Nephron (organoid): ENCODE measurements at regions not wholly inside any gene's neighbourhood (a gene's known extent, or its start where the extent isn't known, plus 50 kb on each side); places are given as distances from the start of the nearest gene placed in this dataset.

ENCODE experiments used
- H3K27ac Mint-ChIP-seq, 3 experiments: 2 replicates each; pipeline ENCODE4 v1.8.0; 2020; ENCODE audit warnings: mixed read lengths in 3 of 3, mild to moderate bottlenecking in 2 of 3, moderate library complexity in 1 of 3
- H3K27me3 Mint-ChIP-seq: 2 replicates; pipeline ENCODE4 v1.8.0; 2021; ENCODE audit warnings: low read depth, mild to moderate bottlenecking, moderate library complexity, mixed read lengths
- H3K36me3 Mint-ChIP-seq: 2 replicates; pipeline ENCODE4 v1.8.0; 2020; ENCODE audit warnings: low read depth, mixed read lengths
- H3K4me1 Mint-ChIP-seq: 2 replicates; pipeline ENCODE4 v1.8.0; 2020; ENCODE audit warnings: mixed read lengths
- H3K4me3 Mint-ChIP-seq, 3 experiments: 2 replicates each; pipeline ENCODE4 v1.8.0; 2020; ENCODE audit warnings: mild to moderate bottlenecking in 3 of 3, mixed read lengths in 3 of 3, moderate library complexity in 2 of 3
- H3K9me3 Mint-ChIP-seq: 2 replicates; pipeline ENCODE4 v1.8.0; 2020; ENCODE audit warnings: mixed read lengths
- TF ChIP-seq, protein P1 (sequence below), 3 experiments: fragments of 200-600 bp; sonication (generic); IDR thresholded peaks; one replicate each; pipeline ENCODE4 v1.5.0; 2021; ENCODE audit warnings: antibody characterized with exemption in 3 of 3; ENCODE audit not compliant: unreplicated experiment in 3 of 3

DNA sequence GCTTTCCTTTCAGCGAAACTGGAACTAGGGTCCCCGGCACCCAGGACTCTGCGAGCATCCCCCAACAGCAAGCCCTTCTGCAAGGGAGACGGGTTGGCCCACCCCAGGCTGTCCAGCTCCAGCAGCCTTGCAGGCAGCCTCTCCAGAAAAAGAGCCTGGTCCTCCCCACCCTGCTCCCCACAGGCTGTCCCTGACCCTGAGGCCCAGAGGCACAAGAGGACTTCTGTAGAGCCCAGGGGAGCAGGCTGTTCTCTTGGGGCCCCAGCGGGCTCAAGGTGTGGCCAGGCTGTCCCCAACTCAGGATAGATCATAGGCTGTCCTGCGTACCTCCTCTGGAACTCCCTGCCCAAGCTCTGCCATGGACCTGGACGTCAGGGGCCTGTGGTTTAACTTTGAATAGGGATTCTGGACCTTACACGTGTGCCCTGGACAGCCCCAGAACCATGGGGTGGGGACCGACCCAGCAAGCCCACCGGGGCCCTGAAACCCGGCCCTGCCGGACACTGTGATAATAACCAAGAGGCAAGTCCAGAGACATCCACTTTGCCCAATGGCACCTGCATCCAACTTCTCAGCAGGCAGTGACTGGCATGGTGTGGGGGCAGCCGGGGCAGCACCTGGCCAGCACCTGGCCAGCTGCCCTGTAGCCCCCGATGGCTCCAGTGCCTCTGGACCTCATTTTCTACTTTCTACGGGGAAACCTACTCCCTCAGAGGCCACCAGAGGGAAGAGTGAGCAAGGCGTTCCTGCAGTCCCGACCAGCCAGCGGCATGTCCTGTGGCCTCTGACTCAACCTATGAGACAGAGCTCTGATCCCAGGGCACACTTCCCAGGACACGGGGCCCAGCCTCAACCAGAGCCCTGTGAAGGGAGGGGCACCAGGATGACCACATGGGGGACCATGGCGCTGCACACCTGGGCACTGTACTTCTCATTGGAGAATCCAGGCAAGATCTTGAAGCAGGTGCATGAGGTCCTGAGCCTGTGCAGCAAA, 50.9 kb upstream of the TPM4 start:
- Mint-ChIP-seq H3K27me3 (no peaks in the 10 kb centered on the region), H3K36me3 (no peaks in the 10 kb centered on the region), H3K9me3 (no peaks in the 10 kb centered on the region), H3K4me3 (no peak overlapping the region), H3K4me1 (no peaks in the 10 kb centered on the region), H3K27ac (no peak overlapping the region)
- TF ChIP-seq, protein P1, sequence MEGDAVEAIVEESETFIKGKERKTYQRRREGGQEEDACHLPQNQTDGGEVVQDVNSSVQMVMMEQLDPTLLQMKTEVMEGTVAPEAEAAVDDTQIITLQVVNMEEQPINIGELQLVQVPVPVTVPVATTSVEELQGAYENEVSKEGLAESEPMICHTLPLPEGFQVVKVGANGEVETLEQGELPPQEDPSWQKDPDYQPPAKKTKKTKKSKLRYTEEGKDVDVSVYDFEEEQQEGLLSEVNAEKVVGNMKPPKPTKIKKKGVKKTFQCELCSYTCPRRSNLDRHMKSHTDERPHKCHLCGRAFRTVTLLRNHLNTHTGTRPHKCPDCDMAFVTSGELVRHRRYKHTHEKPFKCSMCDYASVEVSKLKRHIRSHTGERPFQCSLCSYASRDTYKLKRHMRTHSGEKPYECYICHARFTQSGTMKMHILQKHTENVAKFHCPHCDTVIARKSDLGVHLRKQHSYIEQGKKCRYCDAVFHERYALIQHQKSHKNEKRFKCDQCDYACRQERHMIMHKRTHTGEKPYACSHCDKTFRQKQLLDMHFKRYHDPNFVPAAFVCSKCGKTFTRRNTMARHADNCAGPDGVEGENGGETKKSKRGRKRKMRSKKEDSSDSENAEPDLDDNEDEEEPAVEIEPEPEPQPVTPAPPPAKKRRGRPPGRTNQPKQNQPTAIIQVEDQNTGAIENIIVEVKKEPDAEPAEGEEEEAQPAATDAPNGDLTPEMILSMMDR (IDR thresholded peaks at IDR 0.05; ENCODE audit: unreplicated experiment in 3 of 3) = peak in 1 of 3 experiments; percentile 20

DNA sequence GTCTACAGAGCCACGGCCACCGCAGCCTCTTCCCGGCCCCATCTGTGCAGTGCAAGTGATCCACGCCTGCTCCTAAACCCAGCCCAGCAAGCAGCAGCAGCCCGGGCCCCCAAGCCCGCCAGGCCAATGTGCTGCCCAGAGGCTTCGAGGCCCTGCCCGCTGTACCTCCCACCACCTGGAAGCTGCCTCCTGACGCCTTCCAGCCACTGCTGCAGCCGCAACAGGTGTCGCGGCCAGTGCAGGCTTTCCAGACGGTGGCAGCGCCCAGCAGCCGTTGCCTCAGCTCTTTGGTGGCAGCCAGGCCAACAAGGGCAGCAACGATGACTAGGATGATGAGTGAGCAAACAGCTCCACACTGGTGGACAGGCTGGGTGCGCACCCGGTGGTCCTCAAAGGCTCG, 50.2 kb upstream of the TPM4 start:
- Mint-ChIP-seq H3K36me3 (no peaks in the 10 kb centered on the region), H3K4me3 (no peak overlapping the region), H3K27ac (no peak overlapping the region), H3K4me1 (no peaks in the 10 kb centered on the region), H3K27me3 (no peaks in the 10 kb centered on the region), H3K9me3 (no peaks in the 10 kb centered on the region)
- TF ChIP-seq, protein P1 (IDR thresholded peaks at IDR 0.05; ENCODE audit: unreplicated experiment in 3 of 3) = no peak
